ENCODE measurements at regions not wholly inside any gene's neighbourhood (a gene's known extent, or its start where the extent isn't known, plus 50 kb on each side); places are given as distances from the start of the nearest gene placed in this dataset.

DNA sequence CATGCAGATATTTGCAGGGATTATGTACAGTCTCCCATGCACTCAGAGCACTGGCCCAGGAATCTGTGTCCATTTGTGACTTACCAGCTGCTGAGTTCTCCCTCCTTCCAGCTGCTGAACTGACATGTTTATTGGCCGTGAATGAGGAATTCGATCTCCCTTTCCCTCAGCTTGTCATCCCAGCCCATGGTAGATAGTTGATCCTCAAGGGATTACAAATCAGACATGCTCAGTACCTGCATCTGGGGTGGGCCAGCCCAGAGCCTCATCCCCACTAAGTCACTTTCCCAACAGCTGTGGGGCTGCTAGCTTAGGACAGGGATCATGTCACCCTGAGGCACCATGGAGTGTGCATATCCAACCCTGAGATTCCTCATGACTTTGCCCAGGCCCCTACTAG, 1284.9 kb upstream of the LRRTM1 start:
- TF ChIP-seq CTCF (IDR thresholded peaks at IDR 0.05): no peak
- TF ChIP-seq POLR2A (IDR thresholded peaks at IDR 0.05): no peak

All from heart left ventricle (tissue), 13 donors.